ENCODE measurements at regions not wholly inside any gene's neighbourhood (a gene's known extent, or its start where the extent isn't known, plus 50 kb on each side); places are given as distances from the start of the nearest gene placed in this dataset.
A peak's percentile ranks its signal among the peaks of the same experiment; 100 is the strongest.

DNA sequence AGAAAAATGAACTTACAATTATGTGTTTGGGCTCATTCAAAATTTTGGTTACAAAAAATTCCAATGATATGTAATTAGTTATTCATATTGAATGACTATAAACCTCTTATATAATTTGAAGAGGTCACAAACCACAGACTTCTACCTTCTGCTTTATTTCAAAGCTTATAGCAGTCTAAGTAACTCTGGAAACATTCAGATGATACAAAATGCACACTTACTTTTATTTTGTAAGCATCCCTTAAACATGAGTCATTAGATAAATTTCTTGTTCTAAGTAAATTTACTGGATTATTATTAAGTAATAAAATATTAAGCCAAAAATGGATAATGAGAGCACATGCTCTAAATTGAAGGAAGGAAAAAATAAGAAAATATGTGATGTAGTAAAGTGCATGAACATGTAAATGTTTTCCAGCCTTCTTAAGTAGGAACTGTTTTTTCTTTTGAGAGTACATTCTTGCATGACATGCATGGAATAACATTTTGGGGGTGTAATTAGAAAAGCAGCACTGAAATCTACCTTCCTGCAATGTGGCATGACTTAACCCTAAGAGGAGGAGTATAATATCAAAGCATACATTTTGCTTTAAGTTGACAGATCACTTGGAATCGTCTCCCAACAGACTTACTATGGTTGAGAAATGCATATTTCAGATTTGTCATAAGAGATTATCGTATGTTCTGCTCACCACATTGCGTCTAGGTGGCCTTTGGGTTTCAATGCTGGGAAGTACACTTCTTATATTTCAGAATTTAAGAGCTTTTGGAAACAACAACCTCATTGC is 372.7 kb upstream of the HSF2 start:
- DNase-seq = no peak

DNA sequence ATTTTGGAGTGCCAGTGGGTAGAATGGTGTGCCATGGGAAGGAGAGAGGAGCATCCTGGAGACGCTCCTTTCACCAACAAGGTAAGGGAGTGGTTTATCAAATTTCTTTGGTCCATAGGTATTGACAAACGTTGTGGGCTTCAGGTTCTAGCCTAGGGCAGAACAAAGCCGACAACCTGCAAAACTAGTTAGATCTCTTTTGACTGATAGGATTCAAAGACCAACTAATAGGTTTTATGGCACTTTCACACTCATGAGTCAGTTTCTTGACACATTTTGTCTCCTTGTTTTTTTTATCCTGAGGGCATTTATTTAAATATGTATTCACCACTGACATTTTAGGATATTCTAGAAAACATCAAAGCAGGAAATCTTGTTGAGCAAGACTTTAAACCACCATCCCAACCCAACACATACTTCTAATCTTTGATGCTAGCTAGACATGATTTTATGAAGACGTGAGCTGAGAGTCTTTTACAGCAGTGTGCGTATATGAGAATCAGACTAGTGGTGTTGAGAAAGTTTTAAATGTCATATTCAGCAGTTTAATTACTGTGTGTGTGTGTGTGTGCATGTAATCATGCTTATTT is 370.4 kb upstream of the HSF2 start:
- no peak for DNase-seq

DNA sequence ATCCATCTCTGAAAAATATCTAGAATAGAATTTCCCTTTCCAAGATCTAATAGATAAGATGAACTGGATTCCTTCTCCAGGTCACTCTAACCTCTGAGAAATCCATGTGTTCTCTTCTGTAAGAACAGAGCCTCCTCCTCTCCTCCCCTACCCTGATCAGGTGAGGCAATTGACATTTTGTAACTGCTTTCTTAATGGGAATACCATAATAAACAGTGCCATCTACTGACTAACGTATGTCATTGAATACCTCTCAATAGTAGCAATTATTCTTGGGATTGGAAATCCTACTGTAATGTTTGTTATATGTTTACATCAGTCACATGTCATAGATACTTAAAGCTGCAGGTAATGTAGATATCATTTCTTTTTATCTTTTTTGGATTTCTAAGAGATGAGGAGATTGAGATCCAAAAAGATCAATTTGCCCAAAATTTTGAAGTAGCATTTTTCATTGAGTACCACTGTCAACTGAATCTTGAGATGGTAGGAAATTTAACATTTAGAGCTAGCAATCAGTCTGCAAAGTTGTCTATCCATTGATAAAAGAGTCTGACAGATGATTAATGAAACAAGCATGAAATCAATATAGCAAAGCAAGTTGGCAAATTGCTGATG is 365.8 kb upstream of the HSF2 start:
- peak in 3 of 6 experiments; percentile 26 to 59 (median 55) for DNase-seq

DNA sequence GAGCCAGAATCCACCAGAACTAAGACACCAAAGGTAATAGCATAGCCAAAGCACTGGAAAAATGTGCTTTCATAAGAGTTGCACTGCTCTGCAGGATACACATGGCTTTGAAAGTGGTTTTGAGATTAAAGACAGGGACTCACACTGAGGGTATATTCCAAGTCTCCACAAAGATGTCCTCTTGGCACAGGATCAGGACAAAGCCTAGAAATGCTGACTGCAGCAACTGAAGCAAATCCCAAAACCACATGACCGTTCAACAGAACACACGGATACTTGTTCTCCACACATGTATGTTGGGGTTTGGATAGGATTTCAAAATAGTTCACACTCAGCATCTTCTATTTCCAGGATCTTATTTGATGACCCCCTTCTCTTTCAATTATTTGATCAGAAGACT is 364.3 kb upstream of the HSF2 start:
- no peak for DNase-seq

DNA sequence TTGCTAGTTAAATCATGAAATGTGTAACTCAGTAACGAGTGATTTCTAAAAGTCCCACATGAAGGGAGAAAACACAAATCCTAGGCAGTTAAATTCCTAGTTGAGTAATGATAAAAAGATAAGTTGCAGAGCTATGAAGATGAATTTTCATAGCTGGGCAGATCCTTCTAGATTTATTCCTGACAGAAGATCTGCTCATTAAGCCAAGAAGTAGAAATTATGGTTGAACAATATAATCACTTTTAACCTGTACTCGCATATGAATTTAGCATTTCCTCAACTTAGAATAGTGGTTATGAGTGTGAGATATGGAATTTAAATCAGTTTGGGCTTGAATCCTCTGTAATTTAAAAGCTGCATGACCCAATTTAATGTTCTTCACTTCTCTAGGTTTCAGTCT is 359.2 kb upstream of the HSF2 start:
- DNase-seq = no peak

DNA sequence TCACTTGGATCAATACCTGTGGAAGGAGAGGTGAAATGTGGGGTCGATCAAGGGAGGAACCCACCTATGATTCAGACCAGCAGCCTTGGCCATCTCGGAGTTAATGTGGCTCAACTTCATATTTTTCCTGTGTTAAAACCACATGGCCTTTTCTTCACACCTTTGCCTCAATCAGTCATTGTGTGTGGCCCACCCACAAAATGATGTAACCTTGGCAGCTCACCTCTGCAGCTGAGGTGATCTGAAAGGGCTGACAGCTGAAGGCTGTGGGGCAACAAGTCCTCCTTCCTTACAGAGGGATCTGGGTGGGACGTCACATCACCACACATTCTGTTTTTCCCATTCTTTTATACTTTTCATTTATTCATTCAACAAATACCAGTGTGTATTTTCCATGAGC is 357.1 kb upstream of the HSF2 start:
- DNase-seq = no peak

DNA sequence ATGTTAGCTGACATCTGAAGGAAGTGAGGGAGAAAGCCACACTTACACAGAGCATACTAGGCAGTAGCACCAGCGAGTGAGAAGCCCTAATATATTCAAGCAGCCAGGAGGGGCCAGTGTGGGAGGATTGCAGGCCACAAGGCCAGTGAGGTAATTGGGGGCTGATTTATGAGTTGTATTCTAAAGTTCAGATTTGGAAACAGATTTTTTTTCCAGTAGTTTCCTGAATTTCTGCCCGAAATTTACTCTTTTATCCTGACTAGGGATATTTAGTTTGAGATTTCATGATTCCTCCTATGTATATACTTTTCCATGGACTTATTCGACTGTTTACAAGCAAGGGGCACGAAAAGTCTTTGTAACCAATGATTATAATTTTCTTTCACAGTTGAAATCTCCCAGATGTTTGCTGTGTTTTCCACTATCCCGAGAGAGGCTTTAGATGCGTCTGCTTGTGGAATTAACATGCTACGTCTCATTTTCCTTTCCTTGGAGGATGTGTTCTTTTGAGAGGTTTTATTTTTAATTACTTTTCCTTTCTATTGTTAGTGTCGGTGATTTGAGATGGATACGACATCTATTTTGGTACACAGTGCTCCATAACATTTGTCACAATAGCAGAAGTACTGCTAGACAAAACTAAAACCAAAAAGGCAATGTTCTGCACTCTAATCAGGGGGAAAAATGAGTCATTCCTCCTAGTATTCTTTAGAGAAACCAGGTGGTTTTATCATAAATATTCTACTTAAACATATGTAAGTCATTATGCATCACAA is 356.3 kb upstream of the HSF2 start:
- no peak for DNase-seq

DNA sequence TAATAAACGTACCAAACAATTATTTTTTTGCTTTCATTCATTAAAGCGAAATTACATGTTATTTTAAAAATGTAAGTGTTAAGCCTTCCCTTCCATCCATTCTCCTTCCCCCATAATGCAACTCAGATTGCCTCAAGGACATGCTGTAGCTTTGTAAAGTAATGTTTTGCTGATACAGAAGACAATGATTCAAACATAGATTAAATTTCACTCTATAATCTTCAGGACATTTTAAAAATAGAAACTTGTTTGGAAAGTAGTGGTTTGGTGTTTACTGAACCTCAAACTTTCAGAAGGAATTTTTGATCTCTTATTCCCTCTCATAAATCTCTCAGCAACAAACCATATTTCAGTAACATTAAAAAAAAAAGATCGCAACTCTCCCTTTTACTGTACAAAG is 350.9 kb upstream of the HSF2 start:
- no peak for DNase-seq

DNA sequence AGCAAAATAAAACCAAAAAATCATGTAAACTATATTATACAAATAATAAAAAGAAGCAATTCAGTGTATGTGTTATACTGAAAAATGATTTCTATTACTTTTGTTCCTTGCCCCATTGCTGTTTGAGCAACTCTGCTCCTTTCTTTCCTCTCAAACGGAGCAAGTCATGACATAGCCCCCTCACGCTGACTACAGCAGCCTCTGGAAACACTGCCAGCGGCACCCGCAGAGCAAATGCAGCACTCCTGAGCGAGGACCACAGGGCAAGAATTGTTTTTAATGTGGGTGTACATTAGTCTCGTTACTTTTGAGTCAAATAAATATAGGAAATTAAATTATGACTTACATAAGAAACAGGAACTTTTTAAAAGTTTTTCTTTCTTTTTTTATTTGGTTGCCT is 350.1 kb upstream of the HSF2 start:
- DNase-seq = no peak

DNA sequence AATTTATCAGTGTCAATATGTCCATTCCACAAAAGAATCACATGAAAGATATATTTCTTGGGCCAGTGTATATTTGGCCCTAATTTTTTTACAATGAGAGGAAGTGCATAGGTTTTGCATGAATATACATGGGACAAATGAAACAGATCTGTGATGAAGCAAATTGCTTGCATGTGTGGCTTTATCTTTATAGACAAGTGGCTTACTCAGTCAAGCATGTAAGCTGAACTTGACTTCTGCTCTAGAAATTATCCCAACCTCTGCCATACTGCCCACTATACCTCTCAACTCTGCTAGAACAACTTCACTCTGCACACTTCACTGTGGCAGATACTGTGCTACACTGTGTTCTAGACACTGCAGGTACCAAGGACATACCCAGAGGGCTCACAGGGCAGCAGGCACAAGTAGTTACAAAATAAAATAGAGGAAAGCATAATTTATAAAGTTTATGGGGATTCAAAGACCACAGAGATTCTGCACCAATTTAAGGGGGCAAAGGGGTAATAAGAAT is 349.2 kb upstream of the HSF2 start:
- DNase-seq = no peak

DNA sequence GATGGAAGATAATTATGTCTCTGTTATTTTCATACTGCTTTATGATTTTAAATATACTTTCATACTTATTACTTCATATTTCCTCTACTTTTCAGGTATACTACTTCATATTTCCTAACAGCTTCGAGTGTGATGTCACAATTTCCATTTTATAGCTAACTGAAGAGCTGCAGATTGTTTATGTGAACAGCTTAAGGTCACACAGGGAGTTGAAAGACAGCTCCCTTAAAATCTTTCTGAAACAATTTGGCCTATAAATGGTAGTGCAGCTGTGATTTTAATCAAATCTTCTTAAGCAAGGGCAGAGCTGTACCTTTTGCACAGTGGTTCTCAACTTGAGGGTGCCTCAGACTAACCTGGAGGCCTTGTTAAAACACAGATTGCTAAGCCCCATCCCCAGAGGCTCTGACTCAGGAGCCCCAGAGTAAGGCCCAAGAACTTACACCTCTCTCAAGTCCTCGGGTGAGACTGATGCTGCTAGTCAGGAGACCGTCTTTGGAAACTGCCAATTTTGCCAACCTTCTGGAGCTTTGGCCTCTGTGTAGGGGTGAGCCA is 347.0 kb upstream of the HSF2 start:
- no peak for DNase-seq

DNA sequence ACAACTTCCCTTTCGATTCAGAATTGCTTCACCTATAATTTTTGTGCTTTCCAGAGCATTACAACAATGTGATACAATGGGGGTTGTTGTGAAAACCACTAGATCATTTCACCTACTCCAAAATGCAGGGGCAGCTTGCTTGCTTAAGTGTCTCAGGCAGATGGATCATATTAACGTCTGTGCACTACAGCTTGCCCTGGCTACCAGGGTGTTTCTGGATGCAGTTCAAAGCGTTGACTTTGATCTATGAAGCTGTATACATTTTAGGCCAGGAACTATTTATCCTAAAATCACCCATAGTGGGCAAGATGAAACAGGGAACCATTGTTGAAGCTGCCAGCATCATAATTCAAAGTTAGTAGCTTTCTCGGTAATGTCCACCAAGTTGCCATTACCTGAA is 339.5 kb upstream of the HSF2 start:
- no peak for DNase-seq

DNA sequence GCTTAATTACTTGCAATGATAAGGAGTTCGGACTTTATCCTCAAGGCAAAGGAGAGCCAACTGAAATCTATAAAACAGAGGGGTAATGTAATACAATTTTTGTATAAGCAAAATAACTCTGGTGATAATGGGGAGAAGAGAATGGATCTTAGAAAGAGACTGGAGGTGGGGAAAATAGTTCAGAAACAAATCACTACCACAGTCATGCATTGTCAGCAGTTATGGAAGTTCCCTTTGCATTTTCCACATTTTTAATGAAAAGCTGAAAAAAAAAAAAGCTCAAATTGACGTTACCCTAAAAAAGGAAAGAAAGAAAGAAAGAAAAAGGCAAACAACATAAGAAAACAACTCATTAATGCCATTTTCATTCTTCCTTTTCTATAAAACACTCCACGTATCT is 337.6 kb upstream of the HSF2 start:
- no peak for DNase-seq

DNA sequence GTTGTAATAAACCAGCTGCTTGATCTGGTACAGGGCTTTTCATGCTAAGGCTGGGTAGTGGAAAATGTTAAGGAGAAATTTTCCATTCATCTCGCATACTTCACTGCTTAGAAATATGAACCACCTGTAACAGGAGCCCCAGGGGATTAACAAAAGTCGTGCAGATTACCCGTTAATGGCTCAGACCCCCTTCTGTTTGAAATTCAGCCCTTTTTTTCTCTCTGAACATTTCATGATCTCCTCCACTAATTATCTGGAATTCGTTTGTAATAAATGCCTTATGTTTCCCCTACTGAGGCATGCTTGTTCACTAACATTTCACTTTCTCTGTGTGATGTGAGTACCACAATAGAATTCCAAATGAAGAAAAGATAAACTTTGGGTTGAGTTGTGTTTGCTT is 336.4 kb upstream of the HSF2 start:
- DNase-seq = no peak

DNA sequence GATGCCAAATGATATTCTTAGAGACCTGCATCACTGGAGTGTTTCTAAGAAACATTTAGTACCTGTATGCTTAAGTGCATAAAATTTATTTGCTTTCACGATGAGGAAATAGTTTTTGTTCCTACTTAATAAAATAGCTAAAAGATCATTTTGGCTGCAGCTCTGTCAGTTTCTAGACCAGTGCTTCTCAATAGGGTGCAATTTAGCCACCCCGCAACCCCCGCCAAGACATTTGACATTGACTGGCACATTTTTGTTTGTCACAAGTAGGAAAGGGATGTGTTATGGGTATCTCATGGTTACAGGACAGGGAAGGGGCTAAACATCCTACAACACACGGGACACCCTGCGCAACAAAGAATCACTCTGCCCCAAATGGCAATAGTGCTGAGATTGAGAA is 335.7 kb upstream of the HSF2 start:
- no peak for DNase-seq

DNA sequence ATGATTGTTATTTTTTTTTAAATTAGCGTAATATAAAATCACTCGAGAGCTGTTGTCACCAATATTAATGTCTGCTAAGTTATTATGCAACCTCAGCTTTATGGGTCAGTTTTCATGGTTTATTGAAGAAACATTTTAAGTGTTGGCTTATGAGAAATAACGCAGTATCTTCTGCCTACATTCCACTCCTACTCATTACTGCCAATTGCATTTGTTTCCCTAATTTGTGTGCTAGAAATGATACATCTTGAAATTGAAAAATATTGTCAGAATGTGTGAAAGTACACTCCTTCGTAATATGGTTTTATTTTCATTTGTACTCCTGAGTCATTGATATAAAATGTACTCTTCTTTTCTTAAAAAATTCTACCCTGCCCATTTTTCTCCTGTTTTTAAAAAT is 333.3 kb upstream of the HSF2 start:
- no peak for DNase-seq

DNA sequence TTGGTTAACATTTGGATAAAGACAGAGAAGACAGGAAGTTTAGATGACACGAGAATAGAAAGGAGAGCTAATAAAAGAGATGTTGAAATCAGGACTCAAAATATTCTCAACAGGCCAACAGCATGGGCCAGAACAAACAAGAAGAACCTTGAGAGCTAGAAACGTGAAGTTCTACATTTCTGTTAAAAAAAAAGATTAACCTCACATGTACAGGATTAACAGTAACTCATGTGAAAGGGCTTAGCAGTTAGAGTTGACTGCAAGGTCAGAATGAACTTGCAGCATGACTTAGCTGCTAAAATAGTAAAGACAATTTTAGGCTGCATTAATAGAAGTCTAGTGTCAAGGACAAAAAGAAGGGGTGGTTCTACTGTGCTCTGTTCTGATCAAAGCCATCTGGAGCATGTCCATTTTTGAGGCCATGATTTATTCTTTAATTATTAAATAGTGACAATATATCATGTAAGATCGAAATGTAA is 331.1 kb upstream of the HSF2 start:
- DNase-seq = no peak

DNA sequence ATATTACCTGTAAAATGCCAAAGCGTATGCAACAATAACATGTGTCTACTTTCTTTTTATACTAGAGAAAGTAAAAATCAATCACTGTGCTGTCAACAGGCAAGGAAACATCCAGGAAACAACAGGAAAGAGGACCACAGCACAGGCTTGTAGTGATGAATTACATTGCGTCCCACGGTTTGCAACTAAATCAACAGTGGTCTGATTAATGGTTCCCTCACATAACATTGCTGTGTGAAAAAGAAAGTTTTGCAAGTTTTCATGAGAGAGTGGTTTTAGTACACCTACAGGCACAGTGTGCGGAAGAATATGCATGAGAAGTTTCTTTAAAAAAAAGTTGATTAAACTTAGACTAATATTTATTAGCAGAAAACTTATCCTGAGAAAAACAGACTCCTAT is 329.5 kb upstream of the HSF2 start:
- DNase-seq = no peak

DNA sequence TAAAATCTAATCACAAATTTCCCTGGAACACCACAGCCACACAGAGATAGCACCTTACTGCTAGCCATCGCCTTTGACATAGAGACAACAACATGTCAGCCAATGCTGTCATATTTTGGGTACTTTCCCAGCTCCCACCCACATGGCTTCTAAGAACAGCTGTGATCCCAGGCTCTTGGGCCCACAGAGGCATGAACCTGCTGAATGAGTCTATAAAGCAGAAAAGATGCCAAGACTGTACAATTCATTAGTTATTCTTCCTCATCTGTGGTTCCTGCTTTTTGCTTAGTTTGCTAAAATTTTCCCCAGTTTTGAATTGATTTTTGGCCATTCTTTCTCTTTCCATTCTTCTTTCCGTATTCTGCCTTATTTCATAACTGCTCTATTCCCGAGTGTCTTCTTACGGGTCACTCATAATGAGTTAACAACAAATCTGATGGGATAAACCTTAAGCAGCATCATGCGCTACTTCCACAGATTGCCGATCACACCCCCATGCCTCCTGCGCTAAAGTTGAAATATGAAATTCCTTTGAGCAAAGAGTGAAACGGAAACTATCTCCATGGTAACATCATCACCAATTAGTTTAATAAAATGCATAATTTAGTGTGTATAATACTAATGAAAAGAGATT is 327.3 kb upstream of the HSF2 start:
- DNase-seq = no peak

DNA sequence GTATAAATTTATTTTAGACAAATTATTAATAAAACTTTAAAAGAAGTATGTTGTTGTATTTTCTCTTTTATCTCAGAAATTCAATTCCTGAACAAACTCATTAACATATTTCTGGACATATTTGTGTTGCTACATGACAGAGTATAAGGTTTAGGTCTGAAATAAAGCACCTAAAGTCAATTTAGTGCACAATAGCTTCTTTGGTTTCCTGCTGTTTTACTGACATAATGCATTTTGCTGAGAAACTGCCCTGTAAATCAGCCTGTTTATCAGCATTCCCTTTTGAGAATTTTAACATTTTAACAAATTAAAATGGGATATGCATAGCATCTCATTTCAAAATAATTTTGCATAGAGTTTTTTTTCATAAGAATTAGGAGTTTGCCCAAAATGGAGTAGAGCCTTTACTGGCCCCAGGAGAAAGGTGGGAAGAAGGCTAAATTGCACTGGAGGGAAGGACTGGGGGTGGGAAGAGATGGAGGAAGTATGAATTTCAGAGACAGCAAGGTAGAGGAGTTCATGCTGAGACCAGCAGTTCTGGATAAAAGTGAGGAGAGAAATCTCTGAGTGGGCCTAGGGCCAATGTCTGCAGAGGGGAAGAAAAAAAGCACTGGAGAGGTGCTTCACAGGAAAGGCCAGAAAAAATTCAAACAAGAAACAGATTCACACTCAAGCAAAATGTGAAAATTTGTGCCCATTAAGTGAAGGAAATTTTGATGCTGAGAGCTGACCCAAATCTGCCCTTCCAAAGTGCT is 324.2 kb upstream of the HSF2 start:
- DNase-seq = no peak

DNA sequence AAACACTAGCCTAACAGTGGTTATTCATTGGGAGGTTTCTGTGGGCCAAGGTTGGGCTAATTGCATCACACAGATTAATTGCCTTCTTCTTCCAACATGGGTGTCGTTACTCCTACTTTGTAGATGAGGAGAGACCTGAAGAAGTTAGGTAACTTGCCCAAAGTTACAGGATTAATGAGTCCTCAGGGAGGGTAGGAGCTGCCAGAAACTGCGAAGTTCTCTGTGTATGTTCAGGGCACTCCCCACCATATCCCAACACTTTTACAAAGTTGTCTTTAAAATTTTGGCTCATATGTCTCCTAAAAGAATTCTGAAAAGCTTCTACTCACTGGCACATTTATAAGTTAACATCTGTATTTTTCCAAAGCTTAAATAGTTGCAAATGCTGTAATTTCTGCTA is 323.5 kb upstream of the HSF2 start:
- no peak for DNase-seq

DNA sequence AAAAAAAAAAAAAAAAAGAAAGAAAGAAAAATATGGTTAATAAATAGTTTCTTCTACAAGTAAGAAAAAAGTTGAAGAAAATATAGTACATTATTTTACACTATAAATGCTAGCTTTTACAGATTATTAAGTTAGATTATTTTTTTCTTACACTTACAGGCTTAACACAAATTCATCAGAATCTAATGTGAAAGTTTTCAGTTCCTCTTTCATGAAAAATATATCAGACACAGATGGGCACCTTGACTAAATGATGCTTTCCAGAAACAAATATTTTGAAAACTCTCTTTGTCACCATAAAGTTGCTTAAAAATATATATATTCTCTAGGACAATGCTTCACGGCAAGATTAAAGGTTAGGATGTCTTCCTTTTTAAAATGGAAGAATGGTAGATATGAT is 321.8 kb upstream of the HSF2 start:
- DNase-seq = no peak

All from stimulated activated naive CD4-positive, alpha-beta T cell (primary cell).